Loucy (cell line): ENCODE measurements at regions not wholly inside any gene's neighbourhood (a gene's known extent, or its start where the extent isn't known, plus 50 kb on each side); places are given as distances from the start of the nearest gene placed in this dataset.

ENCODE experiments used
- CTCF ChIP-seq: fragments of 200-600 bp; sonication (generic); conservative IDR thresholded peaks from 2 replicates; pipeline ENCODE4 v1.5.1; 2014; ENCODE audit warnings: mild to moderate bottlenecking, antibody characterized with exemption, low read length
- EZH2phosphoT487 ChIP-seq: fragments of 200-600 bp; IDR thresholded peaks from 2 replicates; pipeline ENCODE4 v1.6.1; 2018; ENCODE audit warnings: antibody characterized with exemption, mild to moderate bottlenecking, moderate library complexity, borderline replicate concordance

GRCh38 chr13:90912247-90912646 is 435.2 kb upstream of the MIR17HG start:
- TF ChIP-seq CTCF (no peak), EZH2phosphoT487 (no peak)
